ENCODE measurements at regions not wholly inside any gene's neighbourhood (a gene's known extent, or its start where the extent isn't known, plus 50 kb on each side); places are given as distances from the start of the nearest gene placed in this dataset.

GRCh38 chr4:10276152-10276551 lies 159.6 kb upstream of the WDR1 start:
- H3K4me3 ChIP-seq: no peak overlapping the region
- H3K4me2 ChIP-seq: no peak overlapping the region
- 0 out of 3 replicates have a peak, but pooled peaks cover 2% of the 10 kb centered on the region for H3K4me1 Mint-ChIP-seq
- no peak overlapping the region for H3K27ac Mint-ChIP-seq
- H3K4me1 ChIP-seq (ENCODE audit: insufficient read depth): no peaks in the 10 kb centered on the region
- H4K20me1 ChIP-seq (replicated peaks; ENCODE audit: insufficient read depth): no peaks in the 10 kb centered on the region
- H3K4me3 Mint-ChIP-seq: no peak overlapping the region
- H3K27me3 Mint-ChIP-seq (ENCODE audit: insufficient read depth, low read depth, poor library complexity): peaks cover 1% of the 10 kb centered on the region
- ATAC-seq: no peak
- H3K27ac ChIP-seq (ENCODE audit: low read depth): no peak overlapping the region
- no peaks in the 10 kb centered on the region for H3K36me3 Mint-ChIP-seq (ENCODE audit: low read depth)
- no peaks in the 10 kb centered on the region for H3K36me3 ChIP-seq (ENCODE audit: insufficient read depth)
- DNase-seq (ENCODE audit: low spot score): no peak
- H3K9me3 Mint-ChIP-seq: no peaks in the 10 kb centered on the region
- peaks cover 11% of the 10 kb centered on the region; the same call in 1 of the 2 replicates for H3K9me2 ChIP-seq (ENCODE audit: insufficient read depth)
- TF ChIP-seq POLR2AphosphoS5 (IDR thresholded peaks at IDR 0.05; ENCODE audit: low read depth) (no peak), REST (IDR thresholded peaks at IDR 0.05; ENCODE audit: unreplicated experiment) (no peak), NANOG (IDR thresholded peaks at IDR 0.05; ENCODE audit: borderline replicate concordance) (no peak), ETS1 (IDR thresholded peaks at IDR 0.05) (no peak), JUNB (IDR thresholded peaks at IDR 0.05; ENCODE audit: unreplicated experiment) (no peak), STAT1 (IDR thresholded peaks at IDR 0.05; ENCODE audit: unreplicated experiment) (no peak), ZNF331 (CRISPR knock-in tag; IDR thresholded peaks at IDR 0.05; ENCODE audit: low read depth) (no peak), EZH2 (IDR thresholded peaks at IDR 0.05; ENCODE audit: low read depth, unreplicated experiment) (no peak), EZH2phosphoT487 (IDR thresholded peaks at IDR 0.05; ENCODE audit: unreplicated experiment) (no peak), ZNF114 (CRISPR knock-in tag; IDR thresholded peaks at IDR 0.05) (no peak), CREB1 (CRISPR knock-in tag; IDR thresholded peaks at IDR 0.05; ENCODE audit: low read depth) (no peak), CTCF (conservative IDR thresholded peaks at IDR 0.05; ENCODE audit: low read depth in 2 of 2) (no peak)
- TF ChIP-seq, protein P1, sequence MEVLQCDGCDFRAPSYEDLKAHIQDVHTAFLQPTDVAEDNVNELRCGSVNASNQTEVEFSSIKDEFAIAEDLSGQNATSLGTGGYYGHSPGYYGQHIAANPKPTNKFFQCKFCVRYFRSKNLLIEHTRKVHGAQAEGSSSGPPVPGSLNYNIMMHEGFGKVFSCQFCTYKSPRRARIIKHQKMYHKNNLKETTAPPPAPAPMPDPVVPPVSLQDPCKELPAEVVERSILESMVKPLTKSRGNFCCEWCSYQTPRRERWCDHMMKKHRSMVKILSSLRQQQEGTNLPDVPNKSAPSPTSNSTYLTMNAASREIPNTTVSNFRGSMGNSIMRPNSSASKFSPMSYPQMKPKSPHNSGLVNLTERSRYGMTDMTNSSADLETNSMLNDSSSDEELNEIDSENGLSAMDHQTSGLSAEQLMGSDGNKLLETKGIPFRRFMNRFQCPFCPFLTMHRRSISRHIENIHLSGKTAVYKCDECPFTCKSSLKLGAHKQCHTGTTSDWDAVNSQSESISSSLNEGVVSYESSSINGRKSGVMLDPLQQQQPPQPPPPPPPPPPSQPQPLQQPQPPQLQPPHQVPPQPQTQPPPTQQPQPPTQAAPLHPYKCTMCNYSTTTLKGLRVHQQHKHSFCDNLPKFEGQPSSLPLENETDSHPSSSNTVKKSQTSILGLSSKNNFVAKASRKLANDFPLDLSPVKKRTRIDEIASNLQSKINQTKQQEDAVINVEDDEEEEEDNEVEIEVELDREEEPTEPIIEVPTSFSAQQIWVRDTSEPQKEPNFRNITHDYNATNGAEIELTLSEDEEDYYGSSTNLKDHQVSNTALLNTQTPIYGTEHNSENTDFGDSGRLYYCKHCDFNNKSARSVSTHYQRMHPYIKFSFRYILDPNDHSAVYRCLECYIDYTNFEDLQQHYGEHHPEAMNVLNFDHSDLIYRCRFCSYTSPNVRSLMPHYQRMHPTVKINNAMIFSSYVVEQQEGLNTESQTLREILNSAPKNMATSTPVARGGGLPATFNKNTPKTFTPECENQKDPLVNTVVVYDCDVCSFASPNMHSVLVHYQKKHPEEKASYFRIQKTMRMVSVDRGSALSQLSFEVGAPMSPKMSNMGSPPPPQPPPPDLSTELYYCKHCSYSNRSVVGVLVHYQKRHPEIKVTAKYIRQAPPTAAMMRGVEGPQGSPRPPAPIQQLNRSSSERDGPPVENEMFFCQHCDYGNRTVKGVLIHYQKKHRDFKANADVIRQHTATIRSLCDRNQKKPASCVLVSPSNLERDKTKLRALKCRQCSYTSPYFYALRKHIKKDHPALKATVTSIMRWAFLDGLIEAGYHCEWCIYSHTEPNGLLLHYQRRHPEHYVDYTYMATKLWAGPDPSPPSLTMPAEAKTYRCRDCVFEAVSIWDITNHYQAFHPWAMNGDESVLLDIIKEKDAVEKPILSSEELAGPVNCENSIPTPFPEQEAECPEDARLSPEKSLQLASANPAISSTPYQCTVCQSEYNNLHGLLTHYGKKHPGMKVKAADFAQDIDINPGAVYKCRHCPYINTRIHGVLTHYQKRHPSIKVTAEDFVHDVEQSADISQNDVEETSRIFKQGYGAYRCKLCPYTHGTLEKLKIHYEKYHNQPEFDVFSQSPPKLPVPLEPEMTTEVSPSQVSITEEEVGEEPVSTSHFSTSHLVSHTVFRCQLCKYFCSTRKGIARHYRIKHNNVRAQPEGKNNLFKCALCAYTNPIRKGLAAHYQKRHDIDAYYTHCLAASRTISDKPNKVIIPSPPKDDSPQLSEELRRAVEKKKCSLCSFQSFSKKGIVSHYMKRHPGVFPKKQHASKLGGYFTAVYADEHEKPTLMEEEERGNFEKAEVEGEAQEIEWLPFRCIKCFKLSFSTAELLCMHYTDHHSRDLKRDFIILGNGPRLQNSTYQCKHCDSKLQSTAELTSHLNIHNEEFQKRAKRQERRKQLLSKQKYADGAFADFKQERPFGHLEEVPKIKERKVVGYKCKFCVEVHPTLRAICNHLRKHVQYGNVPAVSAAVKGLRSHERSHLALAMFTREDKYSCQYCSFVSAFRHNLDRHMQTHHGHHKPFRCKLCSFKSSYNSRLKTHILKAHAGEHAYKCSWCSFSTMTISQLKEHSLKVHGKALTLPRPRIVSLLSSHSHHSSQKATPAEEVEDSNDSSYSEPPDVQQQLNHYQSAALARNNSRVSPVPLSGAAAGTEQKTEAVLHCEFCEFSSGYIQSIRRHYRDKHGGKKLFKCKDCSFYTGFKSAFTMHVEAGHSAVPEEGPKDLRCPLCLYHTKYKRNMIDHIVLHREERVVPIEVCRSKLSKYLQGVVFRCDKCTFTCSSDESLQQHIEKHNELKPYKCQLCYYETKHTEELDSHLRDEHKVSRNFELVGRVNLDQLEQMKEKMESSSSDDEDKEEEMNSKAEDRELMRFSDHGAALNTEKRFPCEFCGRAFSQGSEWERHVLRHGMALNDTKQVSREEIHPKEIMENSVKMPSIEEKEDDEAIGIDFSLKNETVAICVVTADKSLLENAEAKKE (CRISPR knock-in tag; IDR thresholded peaks at IDR 0.05): no peak
- H3F3A ChIP-seq (replicated peaks; ENCODE audit: low read depth): no peaks in the 10 kb centered on the region
- no peaks in the 10 kb centered on the region for H3K27me3 ChIP-seq (ENCODE audit: insufficient read depth)
- no peak overlapping the region for H2AFZ ChIP-seq
- no peaks in the 10 kb centered on the region for H3K79me2 ChIP-seq (replicated peaks; ENCODE audit: insufficient read depth)

Measured in GM23338 (cell line).